BJ (cell line): ENCODE measurements at regions not wholly inside any gene's neighbourhood (a gene's known extent, or its start where the extent isn't known, plus 50 kb on each side); places are given as distances from the start of the nearest gene placed in this dataset.
"Not testable (repeated sequence)": the region's sequence is repeated elsewhere in the genome, so short reads cannot be mapped to it uniquely, and the experiment has no call there.

Source experiments
- CTCF ChIA-PET: fragments of 350-600 bp; formaldehyde crosslinking; extraction: SDS; loops from one replicate; lab custom pipeline; 2021; ENCODE audit warnings: antibody characterized with exemption, inconsistent platforms; lab: Yijun Ruan, JAX
- POLR2A ChIA-PET: fragments of 300-600 bp; sonication (Branson Sonifier 250); formaldehyde crosslinking; extraction: SDS; loops from one replicate; lab custom pipeline; 2021; ENCODE audit warnings: antibody characterized with exemption; lab: Charles Lee
- DNase-seq: peaks from one replicate; pipeline ENCODE4 v3.0.0-alpha.2; 2011; ENCODE audit warnings: low read depth
- H3K27me3 ChIP-seq: 2 replicates; pipeline ENCODE4 v1.6.0; 2011; ENCODE audit warnings: low read length; ENCODE audit not compliant: control insufficient read depth, insufficient read depth
- H3K36me3 ChIP-seq: 2 replicates; pipeline ENCODE4 v1.5.1; 2011; ENCODE audit warnings: low read length; ENCODE audit not compliant: control insufficient read depth, insufficient read depth
- H3K4me3 ChIP-seq: 2 replicates; pipeline ENCODE4 v1.5.1; 2011; ENCODE audit warnings: low read depth, mild to moderate bottlenecking, control low read depth, low read length
- TF ChIP-seq, protein P1 (sequence below): IDR thresholded peaks from 2 replicates; pipeline ENCODE4 v1.5.1; 2011; ENCODE audit warnings: low read depth, mild to moderate bottlenecking, control low read depth, inconsistent platforms, low read length, moderate library complexity; ENCODE audit not compliant: insufficient read depth

DNA sequence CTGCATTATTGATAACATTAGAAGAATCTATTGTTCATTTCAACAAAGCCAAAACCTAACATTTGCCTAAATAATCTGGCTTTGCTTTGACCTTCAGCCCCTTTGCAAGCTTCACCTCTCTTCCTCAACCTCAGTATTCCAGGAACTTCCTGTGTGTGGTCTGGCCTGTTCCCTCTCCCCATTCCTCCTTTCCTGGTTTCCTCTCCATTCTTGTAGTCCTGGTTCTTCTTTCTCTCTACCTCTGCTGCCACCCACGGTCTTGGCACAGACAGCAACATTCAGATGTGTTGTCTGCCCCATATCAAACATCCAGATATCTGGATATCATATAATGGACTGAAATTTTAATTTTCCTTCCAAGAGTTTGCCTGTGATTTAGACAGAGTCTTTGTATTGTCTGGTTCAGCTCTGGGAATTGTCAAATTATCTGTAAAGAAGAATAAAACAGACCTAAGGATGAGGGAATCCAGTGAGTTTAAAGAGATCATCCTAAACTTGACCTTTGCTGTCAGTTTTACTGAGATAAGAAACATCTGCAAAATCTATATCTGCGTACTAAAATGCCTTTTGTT, 148.1 kb upstream of the KCTD3 start:
- no peaks in the 10 kb centered on the region for H3K27me3 ChIP-seq
- H3K4me3 ChIP-seq: no peak overlapping the region
- POLR2A ChIA-PET: no interaction called here
- no peak for DNase-seq
- CTCF ChIA-PET: interaction anchor here (0.6 kb wide), 1 partner anchor 36 kb away, joined by 3 read pairs; no protein-coding TSS in a partner anchor
- TF ChIP-seq, protein P1, sequence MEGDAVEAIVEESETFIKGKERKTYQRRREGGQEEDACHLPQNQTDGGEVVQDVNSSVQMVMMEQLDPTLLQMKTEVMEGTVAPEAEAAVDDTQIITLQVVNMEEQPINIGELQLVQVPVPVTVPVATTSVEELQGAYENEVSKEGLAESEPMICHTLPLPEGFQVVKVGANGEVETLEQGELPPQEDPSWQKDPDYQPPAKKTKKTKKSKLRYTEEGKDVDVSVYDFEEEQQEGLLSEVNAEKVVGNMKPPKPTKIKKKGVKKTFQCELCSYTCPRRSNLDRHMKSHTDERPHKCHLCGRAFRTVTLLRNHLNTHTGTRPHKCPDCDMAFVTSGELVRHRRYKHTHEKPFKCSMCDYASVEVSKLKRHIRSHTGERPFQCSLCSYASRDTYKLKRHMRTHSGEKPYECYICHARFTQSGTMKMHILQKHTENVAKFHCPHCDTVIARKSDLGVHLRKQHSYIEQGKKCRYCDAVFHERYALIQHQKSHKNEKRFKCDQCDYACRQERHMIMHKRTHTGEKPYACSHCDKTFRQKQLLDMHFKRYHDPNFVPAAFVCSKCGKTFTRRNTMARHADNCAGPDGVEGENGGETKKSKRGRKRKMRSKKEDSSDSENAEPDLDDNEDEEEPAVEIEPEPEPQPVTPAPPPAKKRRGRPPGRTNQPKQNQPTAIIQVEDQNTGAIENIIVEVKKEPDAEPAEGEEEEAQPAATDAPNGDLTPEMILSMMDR: no peak
- H3K36me3 ChIP-seq: no peaks in the 10 kb centered on the region

DNA sequence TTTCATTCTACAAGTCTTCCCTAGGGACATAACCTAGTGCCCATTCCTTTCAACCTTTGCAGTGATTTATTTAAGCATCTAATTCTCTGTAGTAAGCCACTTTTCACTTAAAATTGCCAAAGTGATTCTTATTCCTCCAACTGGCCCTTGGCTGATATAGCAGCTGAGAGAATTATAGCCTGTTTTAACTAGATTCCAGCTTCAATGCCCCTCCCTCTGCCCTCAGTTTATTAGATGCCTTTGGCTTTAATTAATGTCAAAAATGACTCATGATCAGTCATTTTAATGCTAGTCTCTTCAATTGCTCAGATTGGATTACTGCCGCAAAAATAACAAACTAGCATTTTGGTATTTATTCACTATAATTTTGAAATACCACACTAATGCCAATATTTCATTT, 145.4 kb upstream of the KCTD3 start:
- Histone ChIP-seq H3K27me3 (no peaks in the 10 kb centered on the region), H3K36me3 (no peaks in the 10 kb centered on the region), H3K4me3 (no peak overlapping the region)
- POLR2A ChIA-PET: no interaction called here
- CTCF ChIA-PET: interaction anchor here (0.9 kb wide), 1 partner anchor 22 kb away, joined by 4 read pairs; no protein-coding TSS in a partner anchor
- no peak for DNase-seq
- TF ChIP-seq, protein P1: no peak

DNA sequence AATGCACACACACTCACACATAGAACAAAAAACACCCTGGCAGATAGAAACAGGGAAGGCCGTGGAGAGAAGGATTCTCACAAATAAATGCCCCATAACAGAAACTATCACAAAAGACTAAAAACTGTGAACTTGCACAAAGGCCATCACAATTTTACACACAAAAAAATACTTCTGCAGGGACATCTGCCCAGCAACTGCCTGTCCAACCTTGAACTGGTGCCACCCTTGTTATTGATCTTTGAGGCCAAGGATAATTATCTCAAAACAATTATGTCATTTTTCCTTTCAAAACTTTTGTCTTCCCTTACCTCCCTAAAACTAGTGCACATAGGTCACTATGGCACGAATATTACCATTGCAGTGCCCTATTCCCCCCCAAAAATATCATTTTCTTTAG, 143.8 kb upstream of the KCTD3 start:
- POLR2A ChIA-PET: no interaction called here
- no peak for DNase-seq
- TF ChIP-seq, protein P1: no peak
- Histone ChIP-seq H3K36me3 (no peaks in the 10 kb centered on the region), H3K4me3 (no peak overlapping the region), H3K27me3 (no peaks in the 10 kb centered on the region)
- CTCF ChIA-PET: no interaction called here

DNA sequence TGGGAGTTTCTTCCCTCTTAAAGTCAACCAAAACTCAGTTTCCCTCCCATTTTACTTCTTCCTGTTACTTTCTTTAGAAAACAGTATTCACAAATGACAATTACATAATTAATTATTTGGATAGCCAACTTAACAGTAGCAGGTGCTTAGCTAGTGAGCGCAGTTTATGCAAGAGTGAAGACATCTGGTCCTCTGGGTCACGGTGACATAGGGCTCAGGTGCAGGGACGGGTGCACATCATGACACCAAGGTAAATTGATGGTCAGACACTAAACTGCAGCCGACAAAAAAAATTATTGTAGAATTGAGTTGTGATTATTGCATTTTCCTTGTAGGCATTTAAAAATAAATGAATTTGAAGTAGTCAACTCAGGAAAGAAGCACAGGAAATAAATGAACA, 142.0 kb upstream of the KCTD3 start:
- Histone ChIP-seq H3K27me3 (no peaks in the 10 kb centered on the region), H3K36me3 (no peaks in the 10 kb centered on the region), H3K4me3 (no peak overlapping the region)
- TF ChIP-seq, protein P1: no peak
- DNase-seq: no peak
- POLR2A ChIA-PET: no interaction called here
- CTCF ChIA-PET: interaction anchor here (1.5 kb wide), 1 partner anchor 17 kb away, joined by 3 read pairs; no protein-coding TSS in a partner anchor

DNA sequence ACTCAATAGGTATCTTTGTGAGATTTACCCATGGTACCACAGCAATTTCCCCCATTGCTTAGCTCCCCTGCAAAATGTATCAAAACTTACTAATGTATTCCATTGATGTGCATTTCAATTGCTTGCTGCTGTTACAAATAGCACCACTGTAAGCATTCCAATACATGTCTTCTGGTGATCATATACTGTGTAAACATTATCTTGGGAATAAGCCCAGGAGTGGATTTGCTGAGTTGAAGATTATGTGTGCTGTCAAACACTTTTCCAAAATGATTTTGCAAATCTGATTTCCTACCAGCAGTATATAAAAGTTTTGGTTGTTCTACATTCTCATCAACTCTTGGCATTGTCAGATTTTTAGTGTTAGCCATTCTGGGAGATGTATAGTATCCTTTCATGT, 141.0 kb upstream of the KCTD3 start:
- Histone ChIP-seq H3K27me3 (no peaks in the 10 kb centered on the region), H3K4me3 (no peak overlapping the region), H3K36me3 (no peaks in the 10 kb centered on the region)
- TF ChIP-seq, protein P1: no peak
- no peak for DNase-seq
- ChIA-PET CTCF (no interaction called here), POLR2A (no interaction called here)

DNA sequence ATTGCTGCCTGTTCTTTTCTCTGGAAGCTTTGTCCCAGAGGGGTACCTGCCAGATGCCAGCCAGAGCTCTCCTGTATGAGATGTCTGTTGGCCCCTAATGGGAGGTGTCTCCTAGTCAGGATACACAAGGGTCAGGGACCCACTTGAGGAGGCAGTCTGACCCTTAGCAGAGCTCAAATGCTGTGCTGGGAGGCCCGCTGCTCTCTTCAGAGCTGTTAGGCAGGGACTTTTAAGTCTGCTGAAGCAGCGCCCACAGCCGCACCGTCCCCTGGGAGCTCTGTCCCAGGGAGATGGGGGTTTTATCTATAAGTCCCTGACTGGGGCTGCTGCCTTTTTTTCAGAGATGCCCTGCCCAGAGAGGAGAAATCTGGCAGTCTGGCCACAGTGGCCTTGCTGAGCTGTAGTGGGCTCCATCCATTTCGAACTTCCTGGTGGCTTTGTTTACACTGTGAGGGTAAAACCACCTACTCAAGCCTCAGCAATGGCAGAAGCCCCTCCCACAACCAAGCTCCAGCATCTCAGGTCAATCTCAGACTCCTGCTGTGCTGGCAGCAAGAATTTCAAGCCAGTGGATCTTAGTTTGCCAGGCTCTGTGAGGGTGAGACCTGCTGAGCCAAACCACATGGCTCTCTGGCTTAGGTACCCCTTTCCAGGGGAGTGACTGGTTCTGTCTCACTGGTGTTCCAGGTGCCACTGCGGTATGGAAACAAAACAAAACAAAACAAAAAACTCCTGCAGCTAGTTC, 134.4 kb upstream of the KCTD3 start:
- H3K27me3 ChIP-seq, DNase-seq, POLR2A ChIA-PET, H3K36me3 ChIP-seq, H3K4me3 ChIP-seq: not testable (repeated sequence)
- CTCF ChIA-PET: interaction anchor here (0.7 kb wide), 1 partner anchor 127 kb away, joined by 3 read pairs; no protein-coding TSS in a partner anchor
